Prostate gland (tissue), 2 donors: ENCODE measurements at regions not wholly inside any gene's neighbourhood (a gene's known extent, or its start where the extent isn't known, plus 50 kb on each side); places are given as distances from the start of the nearest gene placed in this dataset.
"Not testable (repeated sequence)": the region's sequence is repeated elsewhere in the genome, so short reads cannot be mapped to it uniquely, and the experiment has no call there.

Experiments
- DNase-seq: peaks from one replicate; pipeline ENCODE4 v3.0.0-alpha.2; 2019; ENCODE audit warnings: low spot score
- H3K27ac ChIP-seq, 2 donors: fragments of 200-600 bp; sonication (generic); 2 replicates each; pipeline ENCODE4 v1.5.1; 2017 to 2019
- H3K27me3 ChIP-seq: fragments of 200-600 bp; sonication (generic); replicated peaks from 2 replicates; pipeline ENCODE4 v1.5.1; 2019; ENCODE audit not compliant: insufficient read depth
- H3K36me3 ChIP-seq, 2 donors: fragments of 200-600 bp; sonication (generic); 1 replicate in 1 of 2; 2 replicates in 1 of 2; pipeline versions ENCODE4 v1.5.1 to v1.8.1; 2017 to 2019
- H3K4me1 ChIP-seq: fragments of 200-600 bp; sonication (generic); replicated peaks from 2 replicates; pipeline ENCODE4 v1.5.1; 2019
- H3K4me3 ChIP-seq, 2 donors: fragments of 200-600 bp; sonication (generic); 2 replicates each; pipeline ENCODE4 v1.5.1; 2017 to 2019
- H3K9me3 ChIP-seq: fragments of 200-600 bp; sonication (generic); 2 replicates; pipeline ENCODE4 v1.5.1; 2017
- CTCF ChIP-seq, 4 experiments: fragments of 200-600 bp in 2 of 4; fragments of 450-650 bp in 2 of 4; sonication (generic) in 2 of 4; IDR thresholded peaks; 1 replicate in 3 of 4; 2 replicates in 1 of 4; pipeline ENCODE4 v1.5.1; 2016 to 2019; ENCODE audit warnings: antibody characterized with exemption in 4 of 4, mild to moderate bottlenecking in 2 of 4, moderate library complexity in 2 of 4
- POLR2A ChIP-seq: fragments of 450-650 bp; IDR thresholded peaks from one replicate; pipeline ENCODE4 v1.6.1; 2016; ENCODE audit warnings: antibody characterized with exemption, mild to moderate bottlenecking
- POLR2AphosphoS5 ChIP-seq: sonication (generic); formaldehyde crosslinking; IDR thresholded peaks from one replicate; pipeline ENCODE4 v1.6.1; 2017; ENCODE audit warnings: antibody characterized with exemption
- WGBS: methylation state at CpG from one replicate; pipeline ENCODE4 v1.1.5; 2018; 5-methylcytosine and 5-hydroxymethylcytosine counted together
- intact Hi-C: fragments of 100-400 bp; cut with DNase I; formaldehyde crosslinking; loops from one replicate; pipeline ENCODE4 v1.14.2; 2022

- 18% methylated on average over 2 of the region's 2 CpGs for WGBS
- Histone ChIP-seq H3K27ac (no peak overlapping the region), H3K4me1 (no peaks in the 10 kb centered on the region), H3K9me3 (no peaks in the 10 kb centered on the region), H3K27me3 (no peaks in the 10 kb centered on the region), H3K4me3 (no peak overlapping the region), H3K36me3 (no peaks in the 10 kb centered on the region)
- intact Hi-C loops, result no loop called here
- DNase-seq, result no peak
- TF ChIP-seq POLR2AphosphoS5 (no peak), CTCF (IDR thresholded peaks at IDR 0.05) (no peak), POLR2A (no peak)
Measured at GRCh38 chr1:241447031-241447644, 72.4 kb downstream of the FH start.

- no peaks in the 10 kb centered on the region for H3K36me3 ChIP-seq
- no peak for DNase-seq
- WGBS, result 19% methylated on average over 3 of the region's 3 CpGs
- intact Hi-C loops, result no loop called here
- H3K9me3 ChIP-seq, result no peaks in the 10 kb centered on the region
- no peaks in the 10 kb centered on the region for H3K4me1 ChIP-seq
- no peak for TF ChIP-seq POLR2AphosphoS5
- TF ChIP-seq CTCF (IDR thresholded peaks at IDR 0.05), result no peak
- TF ChIP-seq POLR2A, result no peak
- no peak overlapping the region for H3K27ac ChIP-seq
- no peaks in the 10 kb centered on the region for H3K27me3 ChIP-seq
- no peak overlapping the region for H3K4me3 ChIP-seq
Measured at GRCh38 chr1:241444836-241445235, 74.7 kb downstream of the FH start.

DNA sequence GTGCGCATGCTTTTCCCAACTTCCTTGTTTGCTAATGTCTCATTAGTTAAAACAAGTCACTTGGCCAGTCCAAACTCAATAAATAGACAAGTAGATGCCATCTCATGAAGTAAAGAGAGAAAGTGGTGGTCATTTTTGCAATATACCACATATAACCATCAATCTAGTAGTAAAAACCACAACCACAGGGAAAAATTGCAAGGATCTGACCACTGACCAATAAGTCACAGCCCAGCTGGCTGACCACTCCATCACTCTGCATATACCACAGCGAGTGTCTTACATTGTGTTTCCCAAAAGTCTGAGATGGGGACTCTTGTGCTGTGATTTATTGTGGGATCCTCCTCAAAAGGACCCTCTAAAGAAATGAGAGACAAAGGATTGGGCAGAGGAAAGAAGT is 76.0 kb downstream of the FH start:
- intact Hi-C loops, result no loop called here
- no peaks in the 10 kb centered on the region for H3K9me3 ChIP-seq
- TF ChIP-seq CTCF (IDR thresholded peaks at IDR 0.05), result no peak
- TF ChIP-seq POLR2AphosphoS5, result no peak
- no peak for TF ChIP-seq POLR2A
- WGBS, result 93% methylated on average over 2 of the region's 2 CpGs
- no peaks in the 10 kb centered on the region for H3K36me3 ChIP-seq
- H3K27ac ChIP-seq, result no peak overlapping the region
- no peak for DNase-seq
- no peak overlapping the region for H3K4me3 ChIP-seq
- no peaks in the 10 kb centered on the region for H3K4me1 ChIP-seq
- no peaks in the 10 kb centered on the region for H3K27me3 ChIP-seq

DNA sequence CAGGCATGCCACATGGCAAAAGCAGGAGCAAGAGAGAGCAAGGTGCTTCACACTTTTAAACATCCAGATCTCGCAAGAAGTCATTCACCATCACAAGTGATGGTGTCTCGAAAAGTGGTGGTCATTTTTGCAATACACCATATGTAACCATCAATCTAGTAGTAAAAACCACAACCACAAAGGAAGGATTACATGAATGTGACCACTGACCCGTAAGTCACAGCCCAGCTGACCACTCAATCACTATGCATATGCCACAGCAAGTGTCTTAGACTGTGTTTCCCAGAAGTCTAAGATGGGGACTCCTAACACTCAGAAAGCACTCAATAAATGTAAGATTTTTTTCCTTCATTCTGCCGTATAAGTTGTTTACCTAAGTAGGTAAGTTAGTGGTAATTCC is 76.9 kb downstream of the FH start:
- TF ChIP-seq POLR2AphosphoS5, result no peak
- no peak for TF ChIP-seq POLR2A
- no peak for TF ChIP-seq CTCF (IDR thresholded peaks at IDR 0.05)
- Histone ChIP-seq H3K9me3 (no peaks in the 10 kb centered on the region), H3K4me1 (no peaks in the 10 kb centered on the region), H3K36me3 (no peaks in the 10 kb centered on the region), H3K27me3 (no peaks in the 10 kb centered on the region), H3K4me3 (no peak overlapping the region), H3K27ac (no peak overlapping the region)
- 85% methylated on average over 4 of the region's 4 CpGs for WGBS
- intact Hi-C loops, result no loop called here
- DNase-seq, result no peak

DNA sequence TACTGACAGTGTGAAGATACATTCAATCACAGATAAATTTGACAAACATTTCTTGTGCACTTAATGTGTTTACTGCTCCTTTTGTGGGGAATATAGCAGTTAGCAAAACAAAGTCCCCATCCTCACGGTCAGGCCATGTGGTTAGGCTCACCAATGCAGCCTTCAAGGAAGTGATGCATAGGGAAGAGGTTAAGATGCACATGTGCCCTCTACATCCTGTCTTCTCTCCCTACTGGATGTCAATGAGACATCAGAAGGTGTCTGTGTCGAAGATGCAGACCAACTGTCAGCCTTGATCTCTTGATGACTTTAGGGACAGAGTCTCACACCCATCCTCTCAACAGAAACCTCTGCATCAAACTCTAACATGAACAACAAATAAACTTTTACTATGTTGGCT is 78.7 kb downstream of the FH start:
- no peak for DNase-seq

DNA sequence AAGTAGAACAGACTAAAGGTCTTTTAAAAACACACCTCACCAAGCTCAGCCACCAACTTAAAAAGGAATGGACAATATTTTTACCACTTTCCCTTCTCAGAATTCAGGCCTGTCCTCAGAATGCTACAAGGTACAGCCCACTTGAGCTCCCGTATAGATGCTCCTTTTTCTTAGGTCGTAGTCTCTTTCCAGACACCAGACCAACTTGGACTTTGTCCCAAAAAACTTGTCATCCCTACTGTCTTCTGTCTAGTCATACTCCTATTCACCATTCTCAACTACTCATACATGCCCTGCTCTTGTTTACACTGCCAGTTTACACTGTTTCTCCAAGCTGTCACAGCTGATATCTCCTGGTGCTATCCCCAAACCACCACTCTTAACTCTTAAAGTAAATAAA is 80.9 kb downstream of the FH start:
- H3K27ac ChIP-seq, DNase-seq, H3K9me3 ChIP-seq, H3K36me3 ChIP-seq, H3K4me3 ChIP-seq, H3K27me3 ChIP-seq, H3K4me1 ChIP-seq, intact Hi-C loops: not testable (repeated sequence)
- 64% methylated on average over 2 of the region's 2 CpGs for WGBS

More for the DNA sequence above, 78.7 kb downstream of the FH start:
- Histone ChIP-seq H3K27ac (no peak overlapping the region), H3K27me3 (no peaks in the 10 kb centered on the region), H3K4me1 (no peaks in the 10 kb centered on the region), H3K4me3 (no peak overlapping the region), H3K36me3 (no peaks in the 10 kb centered on the region), H3K9me3 (no peaks in the 10 kb centered on the region)
- no peak for TF ChIP-seq POLR2A
- WGBS, result 73% methylated on average over 2 of the region's 2 CpGs
- intact Hi-C loops, result no loop called here
